M059J (cell line): ENCODE measurements at regions not wholly inside any gene's neighbourhood (a gene's known extent, or its start where the extent isn't known, plus 50 kb on each side); places are given as distances from the start of the nearest gene placed in this dataset.

ENCODE experiments used
- DNase-seq: peaks from one replicate; pipeline ENCODE4 v3.0.0-alpha.2; 2012; ENCODE audit warnings: low read depth

- DNase-seq, result no peak
These were observed 456.5 kb upstream of the ZNF608 start for GRCh38 chr5:125202871-125203438.

GRCh38 chr5:125203912-125204311 lies 457.5 kb upstream of the ZNF608 start:
- DNase-seq, result no peak

- DNase-seq, result no peak
These were observed 459.3 kb upstream of the ZNF608 start for GRCh38 chr5:125205601-125206225.

GRCh38 chr5:125207856-125208255 lies 461.4 kb upstream of the ZNF608 start:
- no peak for DNase-seq

GRCh38 chr5:125209650-125210049 lies 463.2 kb upstream of the ZNF608 start:
- DNase-seq, result no peak

- DNase-seq, result peak; percentile 40
These were observed 464.0 kb upstream of the ZNF608 start for GRCh38 chr5:125210242-125210947.

GRCh38 chr5:125214080-125214479 lies 467.6 kb upstream of the ZNF608 start:
- no peak for DNase-seq

GRCh38 chr5:125215593-125215992 lies 469.2 kb upstream of the ZNF608 start:
- no peak for DNase-seq

- no peak for DNase-seq
These were observed 473.3 kb upstream of the ZNF608 start for GRCh38 chr5:125219710-125220109.

- no peak for DNase-seq
These were observed 473.8 kb upstream of the ZNF608 start for GRCh38 chr5:125220284-125220683.

GRCh38 chr5:125222597-125223240 lies 476.3 kb upstream of the ZNF608 start:
- no peak for DNase-seq

- DNase-seq, result no peak
These were observed 479.0 kb upstream of the ZNF608 start for GRCh38 chr5:125225424-125225823.

GRCh38 chr5:125226825-125227224 lies 480.4 kb upstream of the ZNF608 start:
- no peak for DNase-seq

- DNase-seq, result peak; percentile 22
These were observed 481.1 kb upstream of the ZNF608 start for GRCh38 chr5:125227333-125228095.

- DNase-seq, result no peak
These were observed 482.1 kb upstream of the ZNF608 start for GRCh38 chr5:125228363-125229070.

GRCh38 chr5:125229556-125229955 lies 483.1 kb upstream of the ZNF608 start:
- DNase-seq, result no peak

GRCh38 chr5:125232779-125233230 lies 486.4 kb upstream of the ZNF608 start:
- DNase-seq, result peak; percentile 77

GRCh38 chr5:125233944-125234343 lies 487.5 kb upstream of the ZNF608 start:
- DNase-seq, result no peak

- no peak for DNase-seq
These were observed 489.6 kb upstream of the ZNF608 start for GRCh38 chr5:125236007-125236406.

- no peak for DNase-seq
These were observed 490.5 kb upstream of the ZNF608 start for GRCh38 chr5:125236981-125237380.

- no peak for DNase-seq
These were observed 498.1 kb upstream of the ZNF608 start for GRCh38 chr5:125244531-125244930.
